ENCODE measurements at regions not wholly inside any gene's neighbourhood (a gene's known extent, or its start where the extent isn't known, plus 50 kb on each side); places are given as distances from the start of the nearest gene placed in this dataset.

DNA sequence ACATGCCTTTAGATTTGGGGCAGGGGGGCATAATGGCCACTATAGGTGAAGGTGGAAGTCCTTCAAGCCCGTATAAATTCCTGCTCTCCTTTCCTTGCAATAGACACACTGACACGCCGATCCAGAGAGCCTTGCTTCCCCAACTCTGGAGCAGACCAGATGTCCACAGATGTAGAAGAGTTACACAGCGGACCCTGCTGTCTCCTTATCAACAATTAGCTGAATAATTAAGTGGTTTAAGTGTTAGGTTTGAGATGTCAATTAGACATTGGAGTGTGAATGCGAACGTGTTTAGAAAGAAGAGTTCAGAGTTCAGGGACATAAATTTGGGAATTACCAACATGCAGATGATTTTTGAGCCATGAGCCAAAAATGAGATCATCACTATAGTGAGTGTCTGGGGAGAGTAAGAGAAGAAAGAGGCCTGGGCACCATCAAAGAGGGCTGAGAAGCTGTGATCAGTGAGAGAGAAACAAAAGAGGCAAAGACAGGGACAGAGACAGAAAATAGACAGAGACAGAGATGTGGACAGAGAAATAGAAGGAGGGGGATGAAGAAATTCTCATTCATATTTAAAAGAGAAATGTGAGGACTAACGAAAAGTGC, 734.4 kb upstream of the ADAMTS16 start:
- no peak overlapping the region for H3K4me3 ChIP-seq (ENCODE audit: low read depth, low read length)
- TF ChIP-seq, protein P1, sequence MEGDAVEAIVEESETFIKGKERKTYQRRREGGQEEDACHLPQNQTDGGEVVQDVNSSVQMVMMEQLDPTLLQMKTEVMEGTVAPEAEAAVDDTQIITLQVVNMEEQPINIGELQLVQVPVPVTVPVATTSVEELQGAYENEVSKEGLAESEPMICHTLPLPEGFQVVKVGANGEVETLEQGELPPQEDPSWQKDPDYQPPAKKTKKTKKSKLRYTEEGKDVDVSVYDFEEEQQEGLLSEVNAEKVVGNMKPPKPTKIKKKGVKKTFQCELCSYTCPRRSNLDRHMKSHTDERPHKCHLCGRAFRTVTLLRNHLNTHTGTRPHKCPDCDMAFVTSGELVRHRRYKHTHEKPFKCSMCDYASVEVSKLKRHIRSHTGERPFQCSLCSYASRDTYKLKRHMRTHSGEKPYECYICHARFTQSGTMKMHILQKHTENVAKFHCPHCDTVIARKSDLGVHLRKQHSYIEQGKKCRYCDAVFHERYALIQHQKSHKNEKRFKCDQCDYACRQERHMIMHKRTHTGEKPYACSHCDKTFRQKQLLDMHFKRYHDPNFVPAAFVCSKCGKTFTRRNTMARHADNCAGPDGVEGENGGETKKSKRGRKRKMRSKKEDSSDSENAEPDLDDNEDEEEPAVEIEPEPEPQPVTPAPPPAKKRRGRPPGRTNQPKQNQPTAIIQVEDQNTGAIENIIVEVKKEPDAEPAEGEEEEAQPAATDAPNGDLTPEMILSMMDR (IDR thresholded peaks at IDR 0.05; ENCODE audit: control insufficient read depth, extremely low read depth, insufficient read depth) = no peak
- DNase-seq (ENCODE audit: low read depth) = no peak

DNA sequence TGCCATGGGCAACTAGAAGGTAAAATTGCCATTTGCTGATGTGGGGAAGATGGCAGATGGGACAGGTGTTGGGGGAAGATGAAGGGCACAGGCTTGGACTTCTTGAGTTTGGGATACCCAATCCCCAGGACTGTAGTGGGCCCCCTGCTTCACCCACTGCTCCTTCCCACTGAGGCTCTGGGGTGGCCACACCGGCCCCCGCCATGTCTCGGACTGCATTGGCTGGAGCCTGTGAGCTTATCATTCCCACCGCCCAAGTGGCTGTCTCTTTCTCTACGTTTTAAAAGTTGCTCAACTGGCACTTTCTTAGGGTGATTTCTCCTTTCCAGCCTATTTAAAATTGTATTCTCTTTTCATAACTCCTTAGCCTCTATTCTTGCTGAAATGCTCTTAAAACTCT, 730.0 kb upstream of the ADAMTS16 start:
- no peak for DNase-seq (ENCODE audit: low read depth)
- H3K4me3 ChIP-seq (ENCODE audit: low read depth, low read length) = no peak overlapping the region
- TF ChIP-seq, protein P1 (IDR thresholded peaks at IDR 0.05; ENCODE audit: control insufficient read depth, extremely low read depth, insufficient read depth) = no peak

DNA sequence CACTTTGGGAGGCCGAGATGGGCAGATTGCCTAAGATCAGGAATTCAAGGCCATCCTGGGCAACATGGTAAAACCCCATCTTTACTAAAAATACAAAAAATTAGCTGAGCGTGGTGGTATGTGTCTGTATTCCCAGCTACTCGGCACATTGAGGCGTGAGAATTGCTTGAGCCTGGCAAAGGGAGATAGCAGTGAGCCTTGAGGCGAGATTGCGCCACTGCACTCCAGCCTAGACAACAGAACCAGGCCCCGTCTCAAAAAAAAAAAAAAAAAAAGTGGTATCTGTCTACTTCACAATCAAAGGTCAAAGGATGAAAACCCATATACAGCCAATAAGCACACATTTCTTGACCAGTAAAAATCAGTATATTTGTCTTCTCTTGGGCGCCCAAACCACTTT, 728.5 kb upstream of the ADAMTS16 start:
- TF ChIP-seq, protein P1 (IDR thresholded peaks at IDR 0.05; ENCODE audit: control insufficient read depth, extremely low read depth, insufficient read depth) = no peak
- no peak overlapping the region for H3K4me3 ChIP-seq (ENCODE audit: low read depth, low read length)
- no peak for DNase-seq (ENCODE audit: low read depth)

DNA sequence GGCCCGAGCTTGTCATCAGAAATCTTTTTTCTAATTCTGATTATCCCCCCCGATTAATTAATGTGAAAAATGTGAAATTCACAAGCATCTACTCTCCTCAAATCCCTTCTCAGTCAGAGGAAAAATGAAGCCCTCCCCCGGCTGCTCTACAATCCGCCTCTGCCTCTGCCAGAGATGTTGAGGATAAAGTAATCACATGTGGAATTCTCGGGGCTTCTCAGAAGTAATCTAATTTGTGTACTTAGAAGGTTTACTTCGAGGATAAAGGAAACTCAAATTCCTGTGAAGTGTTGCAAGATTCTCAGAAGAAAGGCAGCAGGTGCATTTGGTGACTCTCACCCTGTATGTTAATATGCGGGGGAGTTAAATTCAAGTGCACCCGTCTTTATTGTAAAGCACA, 726.1 kb upstream of the ADAMTS16 start:
- no peak for DNase-seq (ENCODE audit: low read depth)
- TF ChIP-seq, protein P1 (IDR thresholded peaks at IDR 0.05; ENCODE audit: control insufficient read depth, extremely low read depth, insufficient read depth) = no peak
- H3K4me3 ChIP-seq (ENCODE audit: low read depth, low read length) = no peak overlapping the region

DNA sequence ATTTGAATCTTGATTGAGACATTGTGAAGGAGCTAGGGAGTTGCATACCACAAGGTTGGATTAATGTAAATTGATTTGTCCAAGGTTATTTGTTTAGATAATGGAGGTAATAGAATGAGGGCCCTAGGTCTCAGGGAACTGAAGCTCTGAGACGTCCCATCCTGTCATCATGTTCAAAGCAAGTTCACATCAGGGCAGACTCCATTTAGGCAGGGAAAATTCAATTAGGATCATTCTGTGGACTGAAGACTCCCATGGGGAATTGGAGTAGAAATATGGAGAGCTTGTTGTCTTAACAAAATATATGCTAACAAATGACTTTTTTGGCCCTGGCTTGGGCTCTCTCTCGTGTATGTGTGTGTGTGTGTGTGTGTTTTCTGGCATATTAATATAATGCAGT, 722.0 kb upstream of the ADAMTS16 start:
- TF ChIP-seq, protein P1 (IDR thresholded peaks at IDR 0.05; ENCODE audit: control insufficient read depth, extremely low read depth, insufficient read depth) = no peak
- no peak for DNase-seq (ENCODE audit: low read depth)
- no peak overlapping the region for H3K4me3 ChIP-seq (ENCODE audit: low read depth, low read length)

DNA sequence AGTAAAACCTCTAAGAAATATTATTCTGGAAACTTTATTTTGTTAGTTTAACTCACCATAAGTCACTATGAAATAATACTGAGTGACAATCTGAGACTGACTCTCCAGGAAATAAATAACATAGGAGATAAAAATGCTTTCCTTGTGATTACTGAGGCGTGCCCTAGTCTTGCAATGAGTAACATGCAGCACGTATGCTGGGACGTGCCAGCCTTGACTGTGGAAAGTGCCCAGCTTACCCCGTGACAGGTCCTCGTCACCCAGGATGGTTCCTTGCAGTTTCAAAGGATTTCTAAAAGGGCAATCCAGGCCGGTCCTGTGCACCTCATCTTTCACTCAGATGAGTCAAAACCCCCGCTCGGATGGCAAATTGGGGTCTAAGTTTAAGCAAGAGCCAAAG, 720.8 kb upstream of the ADAMTS16 start:
- no peak for DNase-seq (ENCODE audit: low read depth)
- TF ChIP-seq, protein P1 (IDR thresholded peaks at IDR 0.05; ENCODE audit: control insufficient read depth, extremely low read depth, insufficient read depth) = no peak
- no peak overlapping the region for H3K4me3 ChIP-seq (ENCODE audit: low read depth, low read length)

DNA sequence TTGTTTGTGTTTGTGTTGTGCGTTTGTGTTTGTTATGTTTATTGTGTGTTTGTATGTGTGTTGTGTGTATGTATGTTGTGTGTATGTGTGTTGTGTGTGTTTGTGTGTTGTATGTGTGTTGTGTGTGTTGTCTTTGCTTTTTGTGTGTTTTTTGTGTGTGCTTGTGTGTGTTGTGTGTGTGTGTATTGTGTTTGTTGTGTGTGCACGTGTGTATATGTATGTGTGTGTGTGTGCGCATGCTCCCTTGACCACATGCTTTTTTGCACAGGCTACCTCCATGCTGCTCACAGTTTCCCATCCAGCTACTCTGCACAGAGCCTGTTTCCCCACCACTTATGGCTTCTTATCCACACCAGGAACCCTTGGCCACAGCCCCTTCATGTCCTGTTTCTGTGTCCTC, 720.0 kb upstream of the ADAMTS16 start:
- no peak overlapping the region for H3K4me3 ChIP-seq (ENCODE audit: low read depth, low read length)
- no peak for DNase-seq (ENCODE audit: low read depth)
- TF ChIP-seq, protein P1 (IDR thresholded peaks at IDR 0.05; ENCODE audit: control insufficient read depth, extremely low read depth, insufficient read depth) = no peak

Data from LNCaP clone FGC (cell line).